HEK293 (cell line): ENCODE measurements at regions not wholly inside any gene's neighbourhood (a gene's known extent, or its start where the extent isn't known, plus 50 kb on each side); places are given as distances from the start of the nearest gene placed in this dataset.

ENCODE experiments used
- CTCF ChIA-PET: fragments of 350-600 bp; formaldehyde crosslinking; extraction: SDS; loops from one replicate; lab custom pipeline; 2021; ENCODE audit warnings: antibody characterized with exemption; lab: Yijun Ruan, JAX
- POLR2A ChIA-PET: fragments of 300-600 bp; formaldehyde crosslinking; extraction: SDS; loops from one replicate; lab custom pipeline; 2020; ENCODE audit warnings: antibody characterized with exemption, inconsistent platforms; lab: Yijun Ruan, JAX
- H3K27ac ChIP-seq: fragments of 200-500 bp; sonication (Bioruptor generic); 2 replicates; pipeline ENCODE4 v1.5.1; 2014; ENCODE audit warnings: low read depth, low read length, control low read depth, inconsistent platforms; ENCODE audit errors: extremely low read depth
- H3K36me3 ChIP-seq, 2 experiments: fragments of 200-500 bp in 1 of 2; sonication (Bioruptor generic) in 1 of 2; 1 replicate in 1 of 2; 2 replicates in 1 of 2; pipeline ENCODE4 v1.5.1; 2014 to 2017; ENCODE audit warnings: inconsistent platforms in 2 of 2, low read length in 2 of 2; ENCODE audit not compliant: control insufficient read depth in 2 of 2, insufficient read depth in 1 of 2
- H3K4me1 ChIP-seq: fragments of 200-500 bp; sonication (Bioruptor generic); 2 replicates; pipeline ENCODE4 v1.5.1; 2014; ENCODE audit warnings: mild to moderate bottlenecking, low read length, inconsistent platforms; ENCODE audit not compliant: control insufficient read depth, insufficient read depth
- H3K4me3 ChIP-seq: 2 replicates; pipeline ENCODE4 v1.5.1; 2011; ENCODE audit warnings: low read depth, mild to moderate bottlenecking, control low read depth, low read length, moderate library complexity
- H3K9me3 ChIP-seq: fragments of 200-500 bp; sonication (Bioruptor generic); 2 replicates; pipeline ENCODE4 v1.5.1; 2014; ENCODE audit warnings: low read depth, low read length, inconsistent platforms; ENCODE audit not compliant: control insufficient read depth, insufficient read depth
- EGR2 ChIP-seq: fragments of 450-650 bp; formaldehyde crosslinking; IDR thresholded peaks from 2 replicates; pipeline ENCODE4 v1.5.1; 2016; ENCODE audit warnings: low read depth, missing biosample characterization, missing genetic modification characterization
- GFI1B ChIP-seq: fragments of 450-650 bp; formaldehyde crosslinking; IDR thresholded peaks from 2 replicates; pipeline ENCODE4 v1.5.1; 2016; ENCODE audit warnings: missing biosample characterization, missing genetic modification characterization
- HOXD13 ChIP-seq: sonication (generic); formaldehyde crosslinking; IDR thresholded peaks from 2 replicates; pipeline ENCODE4 v1.8.0; 2022; ENCODE audit warnings: missing genetic modification reagents, borderline replicate concordance
- IKZF3 ChIP-seq: fragments of 450-650 bp; IDR thresholded peaks from 2 replicates; pipeline ENCODE4 v1.5.0; 2018; ENCODE audit warnings: missing biosample characterization, mild to moderate bottlenecking, missing genetic modification characterization, moderate library complexity
- SCRT2 ChIP-seq: fragments of 450-650 bp; formaldehyde crosslinking; IDR thresholded peaks from 2 replicates; pipeline ENCODE4 v1.5.1; 2016; ENCODE audit warnings: missing biosample characterization, missing genetic modification characterization
- ZEB2 ChIP-seq: fragments of 450-650 bp; formaldehyde crosslinking; IDR thresholded peaks from 2 replicates; pipeline ENCODE4 v1.5.1; 2016; ENCODE audit warnings: missing biosample characterization, missing genetic modification characterization
- ZFHX2 ChIP-seq: fragments of 450-650 bp; formaldehyde crosslinking; conservative IDR thresholded peaks from 2 replicates; pipeline ENCODE4 v1.5.1; 2016; ENCODE audit warnings: missing biosample characterization, missing genetic modification characterization
- ZNF114 ChIP-seq: fragments of 450-650 bp; formaldehyde crosslinking; IDR thresholded peaks from 2 replicates; pipeline ENCODE4 v1.5.0; 2017; ENCODE audit warnings: missing biosample characterization, missing genetic modification characterization
- ZNF341 ChIP-seq: fragments of 450-650 bp; formaldehyde crosslinking; IDR thresholded peaks from 2 replicates; pipeline ENCODE4; 2016; ENCODE audit warnings: low read depth, missing biosample characterization, missing genetic modification characterization
- ZNF350 ChIP-seq: fragments of 450-650 bp; formaldehyde crosslinking; IDR thresholded peaks from 2 replicates; pipeline ENCODE4 v1.5.0; 2017; ENCODE audit warnings: missing biosample characterization, mild to moderate bottlenecking, missing genetic modification characterization
- ZNF600 ChIP-seq: fragments of 450-650 bp; formaldehyde crosslinking; IDR thresholded peaks from 2 replicates; pipeline ENCODE4 v1.5.1; 2016; ENCODE audit warnings: missing biosample characterization, missing genetic modification characterization
- ZNF629 ChIP-seq: fragments of 450-650 bp; formaldehyde crosslinking; IDR thresholded peaks from 2 replicates; pipeline ENCODE4 v1.5.1; 2017; ENCODE audit warnings: missing biosample characterization, missing genetic modification characterization
- ZNF639 ChIP-seq: fragments of 450-650 bp; formaldehyde crosslinking; IDR thresholded peaks from 2 replicates; pipeline ENCODE4 v1.5.1; 2016; ENCODE audit warnings: missing biosample characterization, missing genetic modification characterization
- ZNF660 ChIP-seq: fragments of 450-650 bp; IDR thresholded peaks from 2 replicates; pipeline ENCODE4 v1.5.1; 2018; ENCODE audit warnings: missing biosample characterization, mild to moderate bottlenecking, missing genetic modification characterization
- ZNF768 ChIP-seq: fragments of 450-650 bp; formaldehyde crosslinking; IDR thresholded peaks from 2 replicates; pipeline ENCODE4 v1.5.1; 2018; ENCODE audit warnings: missing biosample characterization, mild to moderate bottlenecking, missing genetic modification characterization
- TF ChIP-seq, protein P1 (sequence below): fragments of 450-650 bp; IDR thresholded peaks from 2 replicates; pipeline ENCODE4 v1.5.1; 2018; ENCODE audit warnings: missing biosample characterization, mild to moderate bottlenecking, missing genetic modification characterization
- TF ChIP-seq, protein P2 (sequence below): fragments of 450-650 bp; formaldehyde crosslinking; IDR thresholded peaks from 2 replicates; pipeline ENCODE4 v1.5.1; 2017; ENCODE audit warnings: missing biosample characterization, mild to moderate bottlenecking, missing genetic modification characterization, moderate library complexity
- TF ChIP-seq, protein P3 (sequence below): fragments of 450-650 bp; formaldehyde crosslinking; IDR thresholded peaks from 2 replicates; pipeline ENCODE4 v1.5.1; 2016; ENCODE audit warnings: missing biosample characterization, missing genetic modification characterization
- TF ChIP-seq, protein P4 (sequence below): fragments of 450-650 bp; formaldehyde crosslinking; IDR thresholded peaks from 2 replicates; pipeline ENCODE4 v1.5.1; 2016; ENCODE audit warnings: missing biosample characterization, missing genetic modification characterization, low read depth
- TF ChIP-seq, protein P5 (sequence below): fragments of 450-650 bp; formaldehyde crosslinking; IDR thresholded peaks from 2 replicates; pipeline ENCODE4 v1.5.1; 2016; ENCODE audit warnings: missing biosample characterization, missing genetic modification characterization

- TF ChIP-seq, protein P1, sequence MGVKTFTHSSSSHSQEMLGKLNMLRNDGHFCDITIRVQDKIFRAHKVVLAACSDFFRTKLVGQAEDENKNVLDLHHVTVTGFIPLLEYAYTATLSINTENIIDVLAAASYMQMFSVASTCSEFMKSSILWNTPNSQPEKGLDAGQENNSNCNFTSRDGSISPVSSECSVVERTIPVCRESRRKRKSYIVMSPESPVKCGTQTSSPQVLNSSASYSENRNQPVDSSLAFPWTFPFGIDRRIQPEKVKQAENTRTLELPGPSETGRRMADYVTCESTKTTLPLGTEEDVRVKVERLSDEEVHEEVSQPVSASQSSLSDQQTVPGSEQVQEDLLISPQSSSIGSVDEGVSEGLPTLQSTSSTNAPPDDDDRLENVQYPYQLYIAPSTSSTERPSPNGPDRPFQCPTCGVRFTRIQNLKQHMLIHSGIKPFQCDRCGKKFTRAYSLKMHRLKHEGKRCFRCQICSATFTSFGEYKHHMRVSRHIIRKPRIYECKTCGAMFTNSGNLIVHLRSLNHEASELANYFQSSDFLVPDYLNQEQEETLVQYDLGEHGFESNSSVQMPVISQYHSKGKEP: no peak
- no peak for TF ChIP-seq ZNF660 (tag by site-specific recombination)
- no peak for TF ChIP-seq HOXD13 (CRISPR knock-in tag)
- TF ChIP-seq GFI1B (tag by site-specific recombination): no peak
Measured at GRCh38 chr17:72538443-72538842, 417.6 kb downstream of the SOX9 start (continued).

GRCh38 chr17:72538901-72539352 lies 418.1 kb downstream of the SOX9 start:
- POLR2A ChIA-PET: interaction anchor here (3.5 kb wide), 1 partner anchor 418 kb away, joined by 45 read pairs; the partner anchor contains the start of gene SOX9

GRCh38 chr17:72539981-72540897 lies 419.4 kb downstream of the SOX9 start:
- Histone ChIP-seq H3K4me1 (peaks cover 4% of the 10 kb centered on the region), H3K4me3 (no peak overlapping the region), H3K36me3 (no peaks in the 10 kb centered on the region), H3K9me3 (no peaks in the 10 kb centered on the region), H3K27ac (peak overlapping the region; percentile 50; the same call in 1 of the 2 replicates)
- ChIA-PET CTCF (interaction anchor here (0.5 to 3.2 kb wide), 48 partner anchors 9 to 1897 kb away, joined by 3 to 33 read pairs (median 4); partner anchors contain the start of gene SOX9), POLR2A (interaction anchor here (0.5 to 3.5 kb wide), 2 partner anchors 419 to 785 kb away, joined by 6 to 45 read pairs; partner anchors contain the start of gene SOX9)
- TF ChIP-seq ZNF768: no peak
- TF ChIP-seq IKZF3 (tag by site-specific recombination): 0 out of 2 replicates have a peak, but pooled peaks have one; percentile 43
- TF ChIP-seq ZEB2: 0 out of 2 replicates have a peak, but pooled peaks have one; percentile 27
- TF ChIP-seq ZNF639 (tag by site-specific recombination): no peak
- no peak for TF ChIP-seq ZNF350 (tag by site-specific recombination)
- TF ChIP-seq, protein P2, sequence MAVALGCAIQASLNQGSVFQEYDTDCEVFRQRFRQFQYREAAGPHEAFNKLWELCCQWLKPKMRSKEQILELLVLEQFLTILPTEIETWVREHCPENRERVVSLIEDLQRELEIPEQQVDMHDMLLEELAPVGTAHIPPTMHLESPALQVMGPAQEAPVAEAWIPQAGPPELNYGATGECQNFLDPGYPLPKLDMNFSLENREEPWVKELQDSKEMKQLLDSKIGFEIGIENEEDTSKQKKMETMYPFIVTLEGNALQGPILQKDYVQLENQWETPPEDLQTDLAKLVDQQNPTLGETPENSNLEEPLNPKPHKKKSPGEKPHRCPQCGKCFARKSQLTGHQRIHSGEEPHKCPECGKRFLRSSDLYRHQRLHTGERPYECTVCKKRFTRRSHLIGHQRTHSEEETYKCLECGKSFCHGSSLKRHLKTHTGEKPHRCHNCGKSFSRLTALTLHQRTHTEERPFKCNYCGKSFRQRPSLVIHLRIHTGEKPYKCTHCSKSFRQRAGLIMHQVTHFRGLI: peak; percentile 88
- TF ChIP-seq ZNF341 (tag by site-specific recombination): peak; percentile 81
- TF ChIP-seq ZNF114 (tag by site-specific recombination): no peak
- TF ChIP-seq, protein P3, sequence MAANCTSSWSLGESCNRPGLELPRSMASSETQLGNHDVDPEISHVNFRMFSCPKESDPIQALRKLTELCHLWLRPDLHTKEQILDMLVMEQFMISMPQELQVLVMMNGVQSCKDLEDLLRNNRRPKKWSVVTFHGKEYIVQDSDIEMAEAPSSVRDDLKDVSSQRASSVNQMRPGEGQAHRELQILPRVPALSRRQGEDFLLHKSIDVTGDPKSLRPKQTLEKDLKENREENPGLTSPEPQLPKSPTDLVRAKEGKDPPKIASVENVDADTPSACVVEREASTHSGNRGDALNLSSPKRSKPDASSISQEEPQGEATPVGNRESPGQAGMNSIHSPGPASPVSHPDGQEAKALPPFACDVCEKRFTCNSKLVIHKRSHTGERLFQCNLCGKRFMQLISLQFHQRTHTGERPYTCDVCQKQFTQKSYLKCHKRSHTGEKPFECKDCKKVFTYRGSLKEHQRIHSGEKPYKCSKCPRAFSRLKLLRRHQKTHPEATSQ (tag by site-specific recombination): no peak
- TF ChIP-seq, protein P1: 0 out of 2 replicates have a peak, but pooled peaks have one; percentile 21
- TF ChIP-seq, protein P4, sequence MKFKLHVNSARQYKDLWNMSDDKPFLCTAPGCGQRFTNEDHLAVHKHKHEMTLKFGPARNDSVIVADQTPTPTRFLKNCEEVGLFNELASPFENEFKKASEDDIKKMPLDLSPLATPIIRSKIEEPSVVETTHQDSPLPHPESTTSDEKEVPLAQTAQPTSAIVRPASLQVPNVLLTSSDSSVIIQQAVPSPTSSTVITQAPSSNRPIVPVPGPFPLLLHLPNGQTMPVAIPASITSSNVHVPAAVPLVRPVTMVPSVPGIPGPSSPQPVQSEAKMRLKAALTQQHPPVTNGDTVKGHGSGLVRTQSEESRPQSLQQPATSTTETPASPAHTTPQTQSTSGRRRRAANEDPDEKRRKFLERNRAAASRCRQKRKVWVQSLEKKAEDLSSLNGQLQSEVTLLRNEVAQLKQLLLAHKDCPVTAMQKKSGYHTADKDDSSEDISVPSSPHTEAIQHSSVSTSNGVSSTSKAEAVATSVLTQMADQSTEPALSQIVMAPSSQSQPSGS (tag by site-specific recombination): no peak
- TF ChIP-seq, protein P5, sequence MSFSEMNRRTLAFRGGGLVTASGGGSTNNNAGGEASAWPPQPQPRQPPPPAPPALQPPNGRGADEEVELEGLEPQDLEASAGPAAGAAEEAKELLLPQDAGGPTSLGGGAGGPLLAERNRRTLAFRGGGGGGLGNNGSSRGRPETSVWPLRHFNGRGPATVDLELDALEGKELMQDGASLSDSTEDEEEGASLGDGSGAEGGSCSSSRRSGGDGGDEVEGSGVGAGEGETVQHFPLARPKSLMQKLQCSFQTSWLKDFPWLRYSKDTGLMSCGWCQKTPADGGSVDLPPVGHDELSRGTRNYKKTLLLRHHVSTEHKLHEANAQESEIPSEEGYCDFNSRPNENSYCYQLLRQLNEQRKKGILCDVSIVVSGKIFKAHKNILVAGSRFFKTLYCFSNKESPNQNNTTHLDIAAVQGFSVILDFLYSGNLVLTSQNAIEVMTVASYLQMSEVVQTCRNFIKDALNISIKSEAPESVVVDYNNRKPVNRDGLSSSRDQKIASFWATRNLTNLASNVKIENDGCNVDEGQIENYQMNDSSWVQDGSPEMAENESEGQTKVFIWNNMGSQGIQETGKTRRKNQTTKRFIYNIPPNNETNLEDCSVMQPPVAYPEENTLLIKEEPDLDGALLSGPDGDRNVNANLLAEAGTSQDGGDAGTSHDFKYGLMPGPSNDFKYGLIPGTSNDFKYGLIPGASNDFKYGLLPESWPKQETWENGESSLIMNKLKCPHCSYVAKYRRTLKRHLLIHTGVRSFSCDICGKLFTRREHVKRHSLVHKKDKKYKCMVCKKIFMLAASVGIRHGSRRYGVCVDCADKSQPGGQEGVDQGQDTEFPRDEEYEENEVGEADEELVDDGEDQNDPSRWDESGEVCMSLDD (tag by site-specific recombination): no peak
- TF ChIP-seq ZNF600 (tag by site-specific recombination): peak; percentile 72

More at GRCh38 chr17:72538901-72539352, 418.1 kb downstream of the SOX9 start:
- CTCF ChIA-PET: interaction anchor here (0.5 to 3.2 kb wide), 25 partner anchors 9 to 1778 kb away, joined by 3 to 33 read pairs (median 4); partner anchors contain the start of gene SOX9
- Histone ChIP-seq H3K27ac (no peak overlapping the region), H3K4me3 (no peak overlapping the region), H3K36me3 (no peaks in the 10 kb centered on the region), H3K4me1 (peaks cover 4% of the 10 kb centered on the region), H3K9me3 (no peaks in the 10 kb centered on the region; the same call in 1 of the 2 replicates)
- no peak for TF ChIP-seq ZNF629 (tag by site-specific recombination)
- peak; percentile 45 for TF ChIP-seq ZFHX2 (tag by site-specific recombination)
- TF ChIP-seq EGR2 (tag by site-specific recombination): 0 out of 2 replicates have a peak, but pooled peaks have one; percentile 28
- no peak for TF ChIP-seq SCRT2 (tag by site-specific recombination)
- TF ChIP-seq, all 188 proteins: peak for 2
